ENCODE measurements at regions not wholly inside any gene's neighbourhood (a gene's known extent, or its start where the extent isn't known, plus 50 kb on each side); places are given as distances from the start of the nearest gene placed in this dataset.

DNA sequence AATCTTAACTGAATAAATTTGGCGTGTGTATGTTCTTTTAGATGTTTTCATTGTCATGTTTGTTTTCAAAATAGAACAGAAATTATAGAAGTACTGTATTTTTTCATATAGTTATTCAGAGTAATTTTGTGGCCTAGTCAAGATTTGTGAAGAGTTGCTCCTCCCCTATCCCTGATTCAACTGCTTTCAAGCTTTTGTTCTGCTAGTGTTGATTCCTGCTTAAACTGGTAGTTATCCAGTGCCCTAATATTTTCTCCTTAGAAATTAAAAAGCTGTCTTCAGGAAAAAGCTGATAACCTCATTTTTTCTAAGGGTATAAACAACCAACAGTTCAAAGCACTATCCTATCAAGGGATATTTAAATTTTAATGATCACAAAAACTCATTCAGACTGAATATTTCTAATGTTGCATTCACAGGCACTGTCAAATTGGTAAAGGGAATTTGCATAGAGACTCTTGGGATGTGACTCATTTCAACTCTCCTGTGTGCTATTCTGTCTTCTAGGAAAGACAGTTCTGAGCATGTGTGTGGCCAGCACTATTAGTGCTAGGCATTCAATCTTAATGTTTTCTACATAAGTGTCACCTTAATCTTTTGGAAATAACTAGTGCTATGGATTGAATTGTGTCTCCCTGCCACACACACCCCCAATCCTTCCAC lies 1776.0 kb downstream of the LRRC4C start:
- Histone ChIP-seq H3K4me1 (ENCODE audit: control insufficient read depth, insufficient read depth, low read length) (no peaks in the 10 kb centered on the region), H3K79me2 (ENCODE audit: control insufficient read depth, insufficient read depth, low read length) (no peaks in the 10 kb centered on the region), H3K27ac (ENCODE audit: control insufficient read depth, insufficient read depth) (no peak overlapping the region), H3K36me3 (ENCODE audit: control insufficient read depth in 2 of 2, insufficient read depth in 2 of 2, low read length in 1 of 2) (no peaks in the 10 kb centered on the region), H3K4me3 (no peak overlapping the region), H3K27me3 (replicated peaks in 1 of 2; ENCODE audit: control insufficient read depth in 2 of 2, insufficient read depth in 2 of 2, low read length in 1 of 2) (no peaks in the 10 kb centered on the region), H3K9ac (ENCODE audit: control insufficient read depth, insufficient read depth, low read length) (no peak overlapping the region), H2AFZ (ENCODE audit: control insufficient read depth, low read depth, low read length) (no peak overlapping the region), H4K20me1 (ENCODE audit: control insufficient read depth, insufficient read depth) (no peaks in the 10 kb centered on the region), H3K9me3 (replicated peaks; ENCODE audit: control insufficient read depth, insufficient read depth, low read length) (no peaks in the 10 kb centered on the region), H3K4me2 (ENCODE audit: control insufficient read depth, insufficient read depth) (no peak overlapping the region)
- 0% methylated on average over 1 of the region's 1 CpG for WGBS (ENCODE audit: insufficient coverage, insufficient replicate concordance, low lambda C conversion rate, missing lambda C conversion rate)
- DNase-seq (ENCODE audit: low read depth, low spot score) (no peak), FAIRE-seq (no peak), ATAC-seq (no peak)
- intact Hi-C loops (cut with micrococcal nuclease; ENCODE audit: unreplicated experiment) (no loop called here), in situ Hi-C loops (cut with MboI) (no loop called here)
- TF ChIP-seq HDAC6 (IDR thresholded peaks at IDR 0.05; ENCODE audit: unreplicated experiment) (no peak), NRF1 (conservative IDR thresholded peaks at IDR 0.05; ENCODE audit: low read depth, low read length) (no peak), MYC (IDR thresholded peaks at IDR 0.05; ENCODE audit: insufficient read depth, insufficient read length, insufficient replicate concordance, low read length, severe bottlenecking) (no peak), CHD2 (IDR thresholded peaks at IDR 0.05; ENCODE audit: borderline replicate concordance, low read depth, low read length) (no peak), TCF12 (IDR thresholded peaks at IDR 0.05; ENCODE audit: low read depth, low read length) (no peak)
- no TSS peak for BruUV-seq (replicated peaks)
- RAD21 ChIA-PET (ENCODE audit: unreplicated experiment): no interaction called here
- SMC1A ChIA-PET (ENCODE audit: uncharacterized antibody, unreplicated experiment): no interaction called here
- CTCF ChIA-PET: no interaction called here
- POLR2A ChIA-PET: no interaction called here

DNA sequence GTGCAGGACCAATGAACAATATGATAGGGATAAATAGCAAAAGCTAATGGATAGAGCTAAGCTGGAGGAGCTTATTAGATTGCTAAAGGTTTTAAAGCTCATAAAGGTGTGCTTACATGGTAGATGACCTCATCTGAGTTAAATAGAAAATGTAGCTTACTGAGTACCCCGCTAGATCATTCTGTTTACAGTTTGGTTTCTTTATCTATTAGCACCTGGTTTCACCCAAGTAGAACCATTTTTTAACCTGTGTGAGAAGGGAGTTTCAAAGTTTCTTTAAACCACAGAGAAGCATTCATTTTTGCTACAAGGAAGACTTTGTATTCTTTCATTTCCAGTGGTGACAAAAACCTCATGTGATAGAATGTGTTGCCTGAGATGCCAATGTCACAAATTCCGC lies 1778.0 kb downstream of the LRRC4C start:
- TF ChIP-seq, protein P1, sequence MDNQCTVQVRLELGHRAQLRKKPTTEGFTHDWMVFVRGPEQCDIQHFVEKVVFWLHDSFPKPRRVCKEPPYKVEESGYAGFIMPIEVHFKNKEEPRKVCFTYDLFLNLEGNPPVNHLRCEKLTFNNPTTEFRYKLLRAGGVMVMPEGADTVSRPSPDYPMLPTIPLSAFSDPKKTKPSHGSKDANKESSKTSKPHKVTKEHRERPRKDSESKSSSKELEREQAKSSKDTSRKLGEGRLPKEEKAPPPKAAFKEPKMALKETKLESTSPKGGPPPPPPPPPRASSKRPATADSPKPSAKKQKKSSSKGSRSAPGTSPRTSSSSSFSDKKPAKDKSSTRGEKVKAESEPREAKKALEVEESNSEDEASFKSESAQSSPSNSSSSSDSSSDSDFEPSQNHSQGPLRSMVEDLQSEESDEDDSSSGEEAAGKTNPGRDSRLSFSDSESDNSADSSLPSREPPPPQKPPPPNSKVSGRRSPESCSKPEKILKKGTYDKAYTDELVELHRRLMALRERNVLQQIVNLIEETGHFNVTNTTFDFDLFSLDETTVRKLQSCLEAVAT (IDR thresholded peaks at IDR 0.05): no peak
- Histone ChIP-seq H3K9me3 (replicated peaks; ENCODE audit: control insufficient read depth, insufficient read depth, low read length) (no peaks in the 10 kb centered on the region), H4K20me1 (ENCODE audit: control insufficient read depth, insufficient read depth) (no peaks in the 10 kb centered on the region), H3K4me1 (ENCODE audit: control insufficient read depth, insufficient read depth, low read length) (no peaks in the 10 kb centered on the region), H3K27me3 (replicated peaks in 1 of 2; ENCODE audit: control insufficient read depth in 2 of 2, insufficient read depth in 2 of 2, low read length in 1 of 2) (no peaks in the 10 kb centered on the region), H2AFZ (ENCODE audit: control insufficient read depth, low read depth, low read length) (no peak overlapping the region), H3K4me2 (ENCODE audit: control insufficient read depth, insufficient read depth) (no peak overlapping the region), H3K9ac (ENCODE audit: control insufficient read depth, insufficient read depth, low read length) (no peak overlapping the region), H3K4me3 (no peak overlapping the region), H3K27ac (ENCODE audit: control insufficient read depth, insufficient read depth) (no peak overlapping the region), H3K79me2 (ENCODE audit: control insufficient read depth, insufficient read depth, low read length) (no peaks in the 10 kb centered on the region), H3K36me3 (ENCODE audit: control insufficient read depth in 2 of 2, insufficient read depth in 2 of 2, low read length in 1 of 2) (no peaks in the 10 kb centered on the region)
- in situ Hi-C loops (cut with MboI): no loop called here
- DNase-seq (ENCODE audit: low read depth, low spot score): no peak
- ChIA-PET RAD21 (ENCODE audit: unreplicated experiment) (no interaction called here), POLR2A (no interaction called here), SMC1A (ENCODE audit: uncharacterized antibody, unreplicated experiment) (interaction anchor here (1.0 kb wide), 1 partner anchor 34 kb away, joined by 3 read pairs; no protein-coding TSS in a partner anchor), CTCF (no interaction called here)
- intact Hi-C loops (cut with micrococcal nuclease; ENCODE audit: unreplicated experiment): no loop called here
- BruUV-seq (replicated peaks): no TSS peak
- WGBS (ENCODE audit: insufficient coverage, insufficient replicate concordance, low lambda C conversion rate, missing lambda C conversion rate): 2% methylated on average over 2 of the region's 2 CpGs
- no peak for ATAC-seq
- no peak for FAIRE-seq
